ENCODE measurements at regions not wholly inside any gene's neighbourhood (a gene's known extent, or its start where the extent isn't known, plus 50 kb on each side); places are given as distances from the start of the nearest gene placed in this dataset.

GRCh38 chr6:144908004-144908403 is 622.9 kb downstream of the UTRN start:
- Histone ChIP-seq H3K36me3 (ENCODE audit: control insufficient read depth in 4 of 4, insufficient read depth in 3 of 4, low read depth in 1 of 4, low read length in 3 of 4) (no peaks in the 10 kb centered on the region), H3K9ac (ENCODE audit: low read depth in 1 of 2, low read length in 2 of 2) (no peak overlapping the region), H3K27me3 (ENCODE audit: control insufficient read depth in 4 of 4, insufficient read depth in 4 of 4, low read length in 3 of 4) (no peaks in the 10 kb centered on the region), H3K9me3 (ENCODE audit: control insufficient read depth in 4 of 4, low read length in 3 of 4) (no peaks in the 10 kb centered on the region), H3K27ac (ENCODE audit: low read depth in 1 of 2, low read length in 2 of 2) (no peak overlapping the region), H3K4me3 (ENCODE audit: low read depth in 1 of 3, low read length in 3 of 3) (no peak overlapping the region), H3K4me1 (ENCODE audit: control insufficient read depth in 4 of 4, insufficient read depth in 4 of 4, low read length in 3 of 4) (no peaks in the 10 kb centered on the region)
- 94% methylated on average over 1 of the region's 1 CpG for WGBS
- TF ChIP-seq JUND (IDR thresholded peaks at IDR 0.05): no peak
- no peak for TF ChIP-seq ATF3 (IDR thresholded peaks at IDR 0.05)
- no peak for TF ChIP-seq HNF4G (IDR thresholded peaks at IDR 0.05)
- TF ChIP-seq GABPA (IDR thresholded peaks at IDR 0.05 in 1 of 2, conservative IDR thresholded peaks at IDR 0.05 in 1 of 2): no peak
- TF ChIP-seq HNF4A (conservative IDR thresholded peaks at IDR 0.05): no peak
- TF ChIP-seq CTCF (IDR thresholded peaks at IDR 0.05; ENCODE audit: low read depth, low read length, missing input control): no peak
- no peak for TF ChIP-seq YY1 (IDR thresholded peaks at IDR 0.05)
- DNase-seq (ENCODE audit: low spot score): no peak

GRCh38 chr6:144909753-144910285 is 624.7 kb downstream of the UTRN start:
- no peak for DNase-seq (ENCODE audit: low spot score)
- Histone ChIP-seq H3K4me1 (ENCODE audit: control insufficient read depth in 4 of 4, insufficient read depth in 4 of 4, low read length in 3 of 4) (no peaks in the 10 kb centered on the region), H3K27ac (ENCODE audit: low read depth in 1 of 2, low read length in 2 of 2) (no peak overlapping the region), H3K9me3 (ENCODE audit: control insufficient read depth in 4 of 4, low read length in 3 of 4) (peaks cover 0 to 2% (median 0%) of the 10 kb centered on the region in 4 donors), H3K9ac (ENCODE audit: low read depth in 1 of 2, low read length in 2 of 2) (no peak overlapping the region), H3K27me3 (ENCODE audit: control insufficient read depth in 4 of 4, insufficient read depth in 4 of 4, low read length in 3 of 4) (no peaks in the 10 kb centered on the region), H3K36me3 (ENCODE audit: control insufficient read depth in 4 of 4, insufficient read depth in 3 of 4, low read depth in 1 of 4, low read length in 3 of 4) (no peaks in the 10 kb centered on the region), H3K4me3 (ENCODE audit: low read depth in 1 of 3, low read length in 3 of 3) (no peak overlapping the region)
- no peak for TF ChIP-seq FOXA1 (IDR thresholded peaks at IDR 0.05)
- 96% methylated on average over 3 of the region's 3 CpGs for WGBS

GRCh38 chr6:144911322-144911721 is 626.2 kb downstream of the UTRN start:
- 93% methylated on average over 2 of the region's 2 CpGs for WGBS
- no peak overlapping the region for H3K4me3 ChIP-seq (ENCODE audit: low read depth in 1 of 3, low read length in 3 of 3)
- peaks cover 0 to 2% (median 0%) of the 10 kb centered on the region in 4 donors for H3K9me3 ChIP-seq (ENCODE audit: control insufficient read depth in 4 of 4, low read length in 3 of 4)
- TF ChIP-seq EGR1 (IDR thresholded peaks at IDR 0.05; ENCODE audit: low read depth in 2 of 2) (no peak), SP1 (IDR thresholded peaks at IDR 0.05) (no peak), GABPA (IDR thresholded peaks at IDR 0.05 in 1 of 2, conservative IDR thresholded peaks at IDR 0.05 in 1 of 2) (no peak), YY1 (IDR thresholded peaks at IDR 0.05) (no peak), HNF4A (conservative IDR thresholded peaks at IDR 0.05) (no peak), HNF4G (IDR thresholded peaks at IDR 0.05) (no peak), CTCF (IDR thresholded peaks at IDR 0.05; ENCODE audit: low read depth, low read length, missing input control) (no peak), RXRA (IDR thresholded peaks at IDR 0.05) (no peak), TAF1 (conservative IDR thresholded peaks at IDR 0.05) (no peak), NR2F2 (IDR thresholded peaks at IDR 0.05) (no peak)
- H3K36me3 ChIP-seq (ENCODE audit: control insufficient read depth in 4 of 4, insufficient read depth in 3 of 4, low read depth in 1 of 4, low read length in 3 of 4): no peaks in the 10 kb centered on the region
- DNase-seq (ENCODE audit: low spot score): no peak
- H3K4me1 ChIP-seq (ENCODE audit: control insufficient read depth in 4 of 4, insufficient read depth in 4 of 4, low read length in 3 of 4): no peaks in the 10 kb centered on the region
- H3K27ac ChIP-seq (ENCODE audit: low read depth in 1 of 2, low read length in 2 of 2): no peak overlapping the region
- H3K27me3 ChIP-seq (ENCODE audit: control insufficient read depth in 4 of 4, insufficient read depth in 4 of 4, low read length in 3 of 4): no peaks in the 10 kb centered on the region
- H3K9ac ChIP-seq (ENCODE audit: low read depth in 1 of 2, low read length in 2 of 2): no peak overlapping the region

Measured in liver (tissue), 8 donors.